Panc1 (cell line): ENCODE measurements at regions not wholly inside any gene's neighbourhood (a gene's known extent, or its start where the extent isn't known, plus 50 kb on each side); places are given as distances from the start of the nearest gene placed in this dataset.

Experiments used
- ATAC-seq: fragments of 200-7000 bp; cut with Tn5 transposase; 2 replicates; pipeline ENCODE4 v1.9.1; 2020; ENCODE audit warnings: mild to moderate bottlenecking, moderate library complexity
- BruUV-seq: library from RNA; stranded (reverse); fragments of 400-500 nt; replicated peaks from 2 replicates; lab custom pipeline; 2021; lab: Mats Ljungman, UMichigan
- CTCF ChIA-PET: fragments of 300-600 bp; sonication (Branson Sonifier 250); formaldehyde crosslinking; loops from one replicate; lab custom pipeline; 2022; ENCODE audit warnings: antibody characterized with exemption; lab: Charles Lee
- POLR2A ChIA-PET: fragments of 300-600 bp; sonication (Branson Sonifier 250); formaldehyde crosslinking; loops from one replicate; lab custom pipeline; 2022; ENCODE audit warnings: antibody characterized with exemption; lab: Charles Lee
- DNase-seq: peaks from one replicate; pipeline ENCODE4 v3.0.0-alpha.2; 2010; ENCODE audit warnings: low read depth, low spot score
- H3K27ac ChIP-seq: 2 replicates; pipeline ENCODE4 v1.5.1; 2011; ENCODE audit warnings: mild to moderate bottlenecking, low read length, inconsistent platforms
- H3K27me3 ChIP-seq: fragments of 200-500 bp; sonication (Bioruptor generic); 2 replicates; pipeline ENCODE4 v1.6.0; 2014; ENCODE audit warnings: low read length, inconsistent platforms; ENCODE audit not compliant: control insufficient read depth, insufficient read depth
- H3K36me3 ChIP-seq: fragments of 200-500 bp; sonication (Bioruptor generic); 2 replicates; pipeline ENCODE4 v1.5.1; 2014; ENCODE audit warnings: inconsistent platforms, mild to moderate bottlenecking, low read length, moderate library complexity; ENCODE audit not compliant: control insufficient read depth, insufficient read depth
- H3K4me1 ChIP-seq: 2 replicates; pipeline ENCODE4 v1.5.1; 2011; ENCODE audit warnings: inconsistent platforms, mild to moderate bottlenecking, low read length, moderate library complexity; ENCODE audit not compliant: control insufficient read depth, insufficient read depth
- H3K4me3 ChIP-seq, 2 experiments: 2 replicates each; pipeline ENCODE4 v1.5.1; 2011 to 2012; ENCODE audit warnings: low read depth in 2 of 2, low read length in 2 of 2, mild to moderate bottlenecking in 2 of 2, inconsistent platforms in 1 of 2, moderate library complexity in 1 of 2
- H3K9me3 ChIP-seq: fragments of 200-500 bp; sonication (Bioruptor generic); 2 replicates; pipeline ENCODE4 v1.5.1; 2014; ENCODE audit warnings: low read depth, mild to moderate bottlenecking, inconsistent platforms, low read length, moderate library complexity; ENCODE audit not compliant: control insufficient read depth, insufficient read depth
- CTCF ChIP-seq: fragments of 450-650 bp; IDR thresholded peaks from 2 replicates; pipeline ENCODE4 v1.5.1; 2017; ENCODE audit warnings: mild to moderate bottlenecking
- POLR2AphosphoS5 ChIP-seq: IDR thresholded peaks from 2 replicates; pipeline ENCODE4 v1.6.1; 2012; ENCODE audit warnings: mild to moderate bottlenecking, low read depth, low read length, moderate library complexity
- REST ChIP-seq, 2 experiments: IDR thresholded peaks; 2 replicates each; pipeline ENCODE4 v1.6.1; 2011 to 2012; ENCODE audit warnings: low read depth in 2 of 2, control low read depth in 1 of 2, low read length in 1 of 2, mild to moderate bottlenecking in 1 of 2, moderate library complexity in 1 of 2; ENCODE audit not compliant: insufficient read depth in 1 of 2
- SIN3A ChIP-seq: IDR thresholded peaks from 2 replicates; pipeline ENCODE4 v1.6.1; 2012; ENCODE audit warnings: low read depth, mild to moderate bottlenecking, low read length, moderate library complexity, borderline replicate concordance; ENCODE audit not compliant: insufficient read depth
- TCF7L2 ChIP-seq: IDR thresholded peaks from 2 replicates; pipeline ENCODE4 v1.6.1; 2011; ENCODE audit warnings: mild to moderate bottlenecking, low read depth, low read length, inconsistent platforms
- in situ Hi-C: cut with HindIII; loops from 2 replicates; pipeline ENCODE4 v1.10.0; 2016; ENCODE audit warnings: low sequenced_read_pairs, low pct_unique_long_range_greater_than_20kb
- intact Hi-C: fragments of 100-400 bp; cut with micrococcal nuclease; formaldehyde crosslinking; loops from one replicate; pipeline ENCODE4 v1.10.0; 2022; ENCODE audit not compliant: unreplicated experiment

GRCh38 chr5:148760945-148761638 is 65.3 kb upstream of the ADRB2 start:
- ChIA-PET CTCF (no interaction called here), POLR2A (no interaction called here)
- Histone ChIP-seq H3K9me3 (no peaks in the 10 kb centered on the region), H3K4me1 (no peaks in the 10 kb centered on the region), H3K4me3 (no peak overlapping the region), H3K27me3 (no peaks in the 10 kb centered on the region), H3K27ac (no peak overlapping the region), H3K36me3 (no peaks in the 10 kb centered on the region)
- TF ChIP-seq CTCF (no peak), REST (IDR thresholded peaks at IDR 0.05; ENCODE audit: insufficient read depth in 1 of 2, low read depth in 2 of 2, low read length in 1 of 2) (no peak), SIN3A (no peak), POLR2AphosphoS5 (no peak), TCF7L2 (no peak)
- intact Hi-C loops (no loop called here), in situ Hi-C loops (no loop called here)
- ATAC-seq (no peak), DNase-seq (no peak)
- no TSS peak for BruUV-seq

GRCh38 chr5:148763996-148764395 is 62.4 kb upstream of the ADRB2 start:
- ATAC-seq (no peak), DNase-seq (no peak)
- TF ChIP-seq REST (IDR thresholded peaks at IDR 0.05; ENCODE audit: insufficient read depth in 1 of 2, low read depth in 2 of 2, low read length in 1 of 2) (no peak), TCF7L2 (no peak), CTCF (no peak), POLR2AphosphoS5 (no peak), SIN3A (no peak)
- intact Hi-C loops (no loop called here), in situ Hi-C loops (no loop called here)
- ChIA-PET CTCF (no interaction called here), POLR2A (no interaction called here)
- Histone ChIP-seq H3K27ac (no peak overlapping the region), H3K4me1 (no peaks in the 10 kb centered on the region), H3K36me3 (no peaks in the 10 kb centered on the region), H3K27me3 (no peaks in the 10 kb centered on the region), H3K4me3 (no peak overlapping the region), H3K9me3 (no peaks in the 10 kb centered on the region)
- BruUV-seq, result no TSS peak
